ENCODE measurements at regions not wholly inside any gene's neighbourhood (a gene's known extent, or its start where the extent isn't known, plus 50 kb on each side); places are given as distances from the start of the nearest gene placed in this dataset.

DNA sequence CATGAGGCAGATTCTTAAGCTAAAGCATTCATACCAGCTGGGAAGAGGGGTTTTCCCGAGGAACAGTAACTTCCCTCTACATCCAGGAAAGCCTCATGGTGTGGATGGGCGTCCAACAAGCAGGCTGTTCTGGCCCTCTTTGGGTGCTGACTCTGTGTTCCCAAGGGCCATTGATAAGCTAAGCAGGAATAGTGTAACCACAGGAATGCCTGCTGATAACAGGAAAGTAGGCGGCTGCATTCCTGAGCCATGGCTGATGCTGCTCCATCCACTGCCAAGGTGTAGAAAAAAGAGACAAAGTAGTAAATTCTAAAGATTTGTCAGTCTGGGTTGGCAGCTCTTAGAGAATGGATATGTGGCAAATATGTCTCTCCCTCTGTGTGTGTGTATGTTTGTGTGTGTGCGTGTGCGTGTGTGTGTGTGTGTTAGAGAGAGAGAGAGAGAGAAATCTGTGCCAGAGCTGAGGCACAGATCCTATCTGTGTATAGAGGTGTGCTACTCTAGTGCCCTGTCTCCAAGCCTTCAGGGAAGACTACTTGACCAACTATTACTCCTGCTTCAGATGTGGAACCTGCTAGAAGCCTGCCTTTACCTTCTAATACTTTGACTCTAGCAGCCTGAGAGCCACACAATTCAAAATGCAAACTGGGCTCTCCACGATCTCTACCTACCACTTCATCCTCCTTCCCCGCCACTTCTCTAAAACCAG is 353.1 kb upstream of the NR3C2 start:
- no peaks in the 10 kb centered on the region for H3K4me1 Mint-ChIP-seq
- no peaks in the 10 kb centered on the region for H3K27me3 Mint-ChIP-seq
- no peaks in the 10 kb centered on the region for H3K36me3 Mint-ChIP-seq (ENCODE audit: low read depth)
- ChIA-PET POLR2A (no interaction called here), CTCF (no interaction called here)
- no peaks in the 10 kb centered on the region for H3K9me3 Mint-ChIP-seq
- no peak overlapping the region for H3K4me3 Mint-ChIP-seq
- H3K27ac Mint-ChIP-seq, result no peak overlapping the region
- DNase-seq, result no peak

DNA sequence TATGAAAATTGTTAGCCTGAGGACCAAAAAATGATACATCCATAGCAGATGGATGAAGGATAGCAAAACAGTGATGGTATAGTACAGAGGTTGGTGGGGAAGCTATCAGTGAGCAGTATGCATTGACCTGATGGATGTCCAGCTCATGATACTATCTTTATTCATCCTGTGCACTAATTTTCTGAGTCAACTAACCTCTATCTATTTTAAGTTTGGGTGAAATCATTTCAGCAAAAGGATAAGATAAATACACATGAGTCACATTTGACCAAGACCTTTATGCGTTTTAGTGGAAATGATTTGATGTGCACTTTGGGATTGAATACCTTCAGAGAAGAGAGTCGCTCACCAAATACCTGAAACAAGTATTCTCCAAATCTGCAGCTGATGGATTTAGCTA is 351.0 kb upstream of the NR3C2 start:
- H3K27ac Mint-ChIP-seq, result no peak overlapping the region
- no peak overlapping the region for H3K4me3 Mint-ChIP-seq
- no peaks in the 10 kb centered on the region for H3K9me3 Mint-ChIP-seq
- DNase-seq, result no peak
- H3K4me1 Mint-ChIP-seq, result no peaks in the 10 kb centered on the region
- ChIA-PET CTCF (no interaction called here), POLR2A (no interaction called here)
- H3K36me3 Mint-ChIP-seq (ENCODE audit: low read depth), result no peaks in the 10 kb centered on the region
- no peaks in the 10 kb centered on the region for H3K27me3 Mint-ChIP-seq

GRCh38 chr4:148790691-148791090 is 348.5 kb upstream of the NR3C2 start:
- CTCF ChIA-PET, result no interaction called here
- no peak overlapping the region for H3K27ac Mint-ChIP-seq

GRCh38 chr4:148790246-148790645 is 348.0 kb upstream of the NR3C2 start:
- H3K27me3 Mint-ChIP-seq, result no peaks in the 10 kb centered on the region
- ChIA-PET POLR2A (no interaction called here), CTCF (no interaction called here)
- H3K4me3 Mint-ChIP-seq, result no peak overlapping the region
- H3K36me3 Mint-ChIP-seq (ENCODE audit: low read depth), result no peaks in the 10 kb centered on the region
- H3K27ac Mint-ChIP-seq, result no peak overlapping the region
- DNase-seq, result no peak
- H3K4me1 Mint-ChIP-seq, result no peaks in the 10 kb centered on the region
- H3K9me3 Mint-ChIP-seq, result no peaks in the 10 kb centered on the region

More at GRCh38 chr4:148790691-148791090, 348.5 kb upstream of the NR3C2 start:
- no peaks in the 10 kb centered on the region for H3K4me1 Mint-ChIP-seq
- no peaks in the 10 kb centered on the region for H3K36me3 Mint-ChIP-seq (ENCODE audit: low read depth)
- H3K27me3 Mint-ChIP-seq, result no peaks in the 10 kb centered on the region
- no peaks in the 10 kb centered on the region for H3K9me3 Mint-ChIP-seq
- no peak overlapping the region for H3K4me3 Mint-ChIP-seq
- POLR2A ChIA-PET, result no interaction called here
- no peak for DNase-seq

DNA sequence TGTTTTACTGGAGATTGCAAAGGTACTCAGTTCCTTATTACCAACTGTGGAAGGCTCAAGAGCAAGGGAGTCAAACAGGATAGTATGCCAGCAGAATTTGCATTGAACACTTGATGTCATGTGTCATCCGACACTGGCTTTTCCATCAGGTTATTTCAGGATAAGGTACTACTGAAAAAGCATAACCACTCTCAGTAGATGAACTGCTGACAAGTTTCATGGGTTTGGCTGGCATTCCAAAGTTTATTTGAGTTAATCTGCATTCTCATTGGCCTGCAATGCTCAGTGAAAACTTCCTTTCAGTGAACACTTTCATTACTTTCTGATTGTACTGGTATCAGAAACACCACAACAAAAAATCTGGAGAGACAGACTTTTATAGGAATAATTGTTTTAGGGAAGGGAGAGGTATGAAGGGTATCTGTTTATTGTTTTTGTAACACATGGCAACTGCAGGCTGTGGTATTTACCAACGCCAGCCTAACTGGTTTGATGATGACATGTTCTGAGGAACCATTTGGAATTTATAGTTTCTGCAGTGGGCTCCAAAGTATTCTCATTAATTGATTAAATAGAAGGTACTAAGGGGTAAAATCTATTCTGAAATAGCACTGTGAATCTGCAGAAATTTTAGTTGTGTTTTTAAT is 345.7 kb upstream of the NR3C2 start:
- no peak overlapping the region for H3K27ac Mint-ChIP-seq
- H3K27me3 Mint-ChIP-seq, result no peaks in the 10 kb centered on the region
- H3K36me3 Mint-ChIP-seq (ENCODE audit: low read depth), result no peaks in the 10 kb centered on the region
- ChIA-PET CTCF (no interaction called here), POLR2A (no interaction called here)
- no peak overlapping the region for H3K4me3 Mint-ChIP-seq
- H3K4me1 Mint-ChIP-seq, result no peaks in the 10 kb centered on the region
- no peaks in the 10 kb centered on the region for H3K9me3 Mint-ChIP-seq
- DNase-seq, result no peak

DNA sequence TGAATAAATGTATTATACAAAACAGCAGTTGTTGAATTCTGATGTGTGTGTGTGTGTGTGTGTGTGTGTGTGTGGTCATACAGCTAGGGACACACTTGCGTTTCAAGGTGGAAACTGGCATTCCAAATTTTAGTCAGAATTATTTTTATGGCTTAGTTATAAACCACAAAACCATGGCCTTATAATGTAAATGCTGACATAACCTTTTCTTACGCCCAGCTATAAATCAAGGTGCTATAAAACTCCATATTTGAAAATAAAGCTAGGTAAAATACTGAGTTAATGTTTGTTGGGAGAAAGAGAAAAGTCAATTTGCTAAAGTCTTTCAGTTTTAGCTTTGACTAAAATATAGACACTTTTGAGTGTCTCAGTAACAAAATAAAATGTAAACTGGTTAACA is 345.1 kb upstream of the NR3C2 start:
- no peak overlapping the region for H3K27ac Mint-ChIP-seq
- no peaks in the 10 kb centered on the region for H3K36me3 Mint-ChIP-seq (ENCODE audit: low read depth)
- H3K9me3 Mint-ChIP-seq, result no peaks in the 10 kb centered on the region
- ChIA-PET CTCF (no interaction called here), POLR2A (no interaction called here)
- no peaks in the 10 kb centered on the region for H3K27me3 Mint-ChIP-seq
- H3K4me3 Mint-ChIP-seq, result no peak overlapping the region
- no peaks in the 10 kb centered on the region for H3K4me1 Mint-ChIP-seq
- DNase-seq, result no peak

GRCh38 chr4:148786699-148787098 is 344.5 kb upstream of the NR3C2 start:
- DNase-seq, result no peak
- no peaks in the 10 kb centered on the region for H3K27me3 Mint-ChIP-seq
- ChIA-PET CTCF (no interaction called here), POLR2A (no interaction called here)
- H3K27ac Mint-ChIP-seq, result no peak overlapping the region
- no peaks in the 10 kb centered on the region for H3K36me3 Mint-ChIP-seq (ENCODE audit: low read depth)
- no peaks in the 10 kb centered on the region for H3K4me1 Mint-ChIP-seq
- H3K4me3 Mint-ChIP-seq, result no peak overlapping the region
- no peaks in the 10 kb centered on the region for H3K9me3 Mint-ChIP-seq

GRCh38 chr4:148782284-148782683 is 340.1 kb upstream of the NR3C2 start:
- POLR2A ChIA-PET, result no interaction called here
- no peaks in the 10 kb centered on the region for H3K36me3 Mint-ChIP-seq (ENCODE audit: low read depth)

DNA sequence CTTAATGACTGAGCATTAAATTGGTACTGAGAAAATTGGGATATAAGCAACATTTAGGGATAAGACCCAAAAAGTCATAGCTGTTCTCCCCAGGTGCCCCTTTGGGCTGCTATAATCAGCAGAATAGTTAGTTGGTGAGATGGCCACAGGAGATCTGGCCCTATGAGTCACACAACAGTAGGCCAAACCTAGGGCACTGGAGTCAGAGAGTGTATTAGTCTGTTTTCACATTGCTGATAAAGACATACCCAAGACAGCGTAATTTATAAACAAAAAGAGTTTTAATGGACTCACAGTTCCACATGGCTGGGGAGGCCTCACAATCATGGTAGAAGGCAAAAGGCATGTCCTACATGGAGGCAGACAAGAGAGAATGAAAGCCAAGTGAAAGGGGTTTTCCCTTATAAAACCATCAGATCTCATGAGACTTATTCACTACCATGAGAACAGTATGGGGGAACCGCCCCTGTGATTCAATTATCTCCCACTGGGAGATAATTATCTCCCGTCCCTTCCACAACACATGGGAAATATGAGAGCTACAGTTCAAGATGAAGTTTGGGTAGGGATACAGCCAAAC is 338.3 kb upstream of the NR3C2 start:
- Mint-ChIP-seq H3K27me3 (no peaks in the 10 kb centered on the region), H3K36me3 (ENCODE audit: low read depth) (no peaks in the 10 kb centered on the region), H3K9me3 (no peaks in the 10 kb centered on the region), H3K27ac (no peak overlapping the region), H3K4me3 (no peak overlapping the region), H3K4me1 (no peaks in the 10 kb centered on the region)
- DNase-seq, result no peak
- CTCF ChIA-PET, result no interaction called here
- POLR2A ChIA-PET, result no interaction called here

More at GRCh38 chr4:148782284-148782683, 340.1 kb upstream of the NR3C2 start:
- H3K27me3 Mint-ChIP-seq, result no peaks in the 10 kb centered on the region
- DNase-seq, result no peak
- H3K4me1 Mint-ChIP-seq, result no peaks in the 10 kb centered on the region
- H3K4me3 Mint-ChIP-seq, result no peak overlapping the region
- no peaks in the 10 kb centered on the region for H3K9me3 Mint-ChIP-seq
- H3K27ac Mint-ChIP-seq, result no peak overlapping the region
- CTCF ChIA-PET, result no interaction called here

GRCh38 chr4:148779771-148780170 is 337.6 kb upstream of the NR3C2 start:
- H3K9me3 Mint-ChIP-seq, result no peaks in the 10 kb centered on the region

DNA sequence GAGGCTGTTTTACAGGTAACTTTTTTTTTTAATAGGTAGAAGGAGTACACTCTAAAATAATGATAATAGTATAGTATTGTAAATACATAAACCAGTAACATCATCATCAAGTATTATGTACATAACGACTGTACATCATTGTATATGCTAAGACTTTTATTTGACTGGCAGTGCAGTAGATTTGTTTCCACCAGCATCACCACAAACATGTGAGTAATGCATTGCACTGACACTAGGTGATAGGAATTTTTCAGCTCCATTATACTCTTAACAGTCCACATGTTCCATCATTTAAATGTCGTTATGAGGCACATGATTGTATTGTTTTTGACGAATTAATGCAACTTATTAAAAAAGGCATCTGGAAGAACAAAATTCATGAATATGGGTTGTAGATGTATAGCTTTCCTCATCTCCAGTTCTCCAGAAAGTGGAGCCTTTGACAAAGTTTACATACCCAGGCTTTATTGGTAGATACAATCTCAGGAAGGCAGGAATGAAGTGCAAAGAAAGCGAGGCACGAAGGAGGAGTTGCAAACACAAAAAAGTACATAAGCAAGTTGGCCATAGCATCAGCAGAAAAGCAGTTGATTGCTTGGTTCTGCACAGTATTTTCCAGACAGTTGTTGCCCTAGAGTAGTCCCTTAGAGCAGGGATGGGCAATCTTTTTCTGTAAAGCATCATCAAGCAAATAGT is 336.9 kb upstream of the NR3C2 start:
- CTCF ChIA-PET, result no interaction called here
- Mint-ChIP-seq H3K36me3 (ENCODE audit: low read depth) (no peaks in the 10 kb centered on the region), H3K27me3 (no peaks in the 10 kb centered on the region), H3K4me3 (no peak overlapping the region), H3K9me3 (no peaks in the 10 kb centered on the region), H3K27ac (no peak overlapping the region), H3K4me1 (no peaks in the 10 kb centered on the region)
- POLR2A ChIA-PET, result no interaction called here
- no peak for DNase-seq

More at GRCh38 chr4:148779771-148780170, 337.6 kb upstream of the NR3C2 start:
- ChIA-PET CTCF (no interaction called here), POLR2A (no interaction called here)
- Mint-ChIP-seq H3K27me3 (no peaks in the 10 kb centered on the region), H3K36me3 (ENCODE audit: low read depth) (no peaks in the 10 kb centered on the region), H3K4me1 (no peaks in the 10 kb centered on the region), H3K4me3 (no peak overlapping the region), H3K27ac (no peak overlapping the region)
- no peak for DNase-seq

GRCh38 chr4:148776941-148777340 is 334.7 kb upstream of the NR3C2 start:
- Mint-ChIP-seq H3K36me3 (ENCODE audit: low read depth) (no peaks in the 10 kb centered on the region), H3K9me3 (no peaks in the 10 kb centered on the region), H3K27ac (no peak overlapping the region), H3K27me3 (no peaks in the 10 kb centered on the region), H3K4me3 (no peak overlapping the region), H3K4me1 (no peaks in the 10 kb centered on the region)
- POLR2A ChIA-PET, result no interaction called here
- CTCF ChIA-PET, result no interaction called here
- DNase-seq, result no peak

GRCh38 chr4:148774134-148774533 is 331.9 kb upstream of the NR3C2 start:
- no peaks in the 10 kb centered on the region for H3K27me3 Mint-ChIP-seq
- H3K9me3 Mint-ChIP-seq, result no peaks in the 10 kb centered on the region
- no peaks in the 10 kb centered on the region for H3K4me1 Mint-ChIP-seq
- CTCF ChIA-PET, result no interaction called here
- H3K36me3 Mint-ChIP-seq (ENCODE audit: low read depth), result no peaks in the 10 kb centered on the region
- no peak overlapping the region for H3K27ac Mint-ChIP-seq
- no peak for DNase-seq
- POLR2A ChIA-PET, result no interaction called here
- H3K4me3 Mint-ChIP-seq, result no peak overlapping the region

GRCh38 chr4:148773313-148773712 is 331.1 kb upstream of the NR3C2 start:
- ChIA-PET POLR2A (no interaction called here), CTCF (no interaction called here)
- no peak for DNase-seq
- Mint-ChIP-seq H3K4me3 (no peak overlapping the region), H3K27me3 (no peaks in the 10 kb centered on the region), H3K36me3 (ENCODE audit: low read depth) (no peaks in the 10 kb centered on the region), H3K9me3 (no peaks in the 10 kb centered on the region), H3K27ac (no peak overlapping the region), H3K4me1 (no peaks in the 10 kb centered on the region)
